ENCODE measurements at regions not wholly inside any gene's neighbourhood (a gene's known extent, or its start where the extent isn't known, plus 50 kb on each side); places are given as distances from the start of the nearest gene placed in this dataset.

DNA sequence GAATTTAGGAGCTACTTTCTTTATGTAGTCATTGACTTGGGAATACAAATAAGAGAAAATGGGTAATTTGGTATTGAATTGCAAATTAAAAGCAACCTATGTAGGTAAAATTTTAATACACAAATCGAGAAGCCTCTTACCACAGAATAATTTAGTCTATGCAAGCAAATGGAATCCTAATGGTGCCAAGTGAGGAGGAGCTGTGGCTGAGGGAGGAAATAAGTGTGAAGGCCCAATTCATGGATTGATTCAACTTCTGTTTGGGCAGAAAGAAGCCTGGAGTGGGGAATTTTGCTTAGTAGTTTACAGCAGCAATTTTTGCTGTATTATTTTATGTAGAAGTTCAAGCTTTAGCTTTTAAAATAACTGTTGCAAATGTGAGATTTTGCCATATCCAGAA is 291.9 kb downstream of the OXSM start:
- TF ChIP-seq TBL1XR1 (IDR thresholded peaks at IDR 0.05; ENCODE audit: low read depth, low read length), result no peak
- TF ChIP-seq, protein P1, sequence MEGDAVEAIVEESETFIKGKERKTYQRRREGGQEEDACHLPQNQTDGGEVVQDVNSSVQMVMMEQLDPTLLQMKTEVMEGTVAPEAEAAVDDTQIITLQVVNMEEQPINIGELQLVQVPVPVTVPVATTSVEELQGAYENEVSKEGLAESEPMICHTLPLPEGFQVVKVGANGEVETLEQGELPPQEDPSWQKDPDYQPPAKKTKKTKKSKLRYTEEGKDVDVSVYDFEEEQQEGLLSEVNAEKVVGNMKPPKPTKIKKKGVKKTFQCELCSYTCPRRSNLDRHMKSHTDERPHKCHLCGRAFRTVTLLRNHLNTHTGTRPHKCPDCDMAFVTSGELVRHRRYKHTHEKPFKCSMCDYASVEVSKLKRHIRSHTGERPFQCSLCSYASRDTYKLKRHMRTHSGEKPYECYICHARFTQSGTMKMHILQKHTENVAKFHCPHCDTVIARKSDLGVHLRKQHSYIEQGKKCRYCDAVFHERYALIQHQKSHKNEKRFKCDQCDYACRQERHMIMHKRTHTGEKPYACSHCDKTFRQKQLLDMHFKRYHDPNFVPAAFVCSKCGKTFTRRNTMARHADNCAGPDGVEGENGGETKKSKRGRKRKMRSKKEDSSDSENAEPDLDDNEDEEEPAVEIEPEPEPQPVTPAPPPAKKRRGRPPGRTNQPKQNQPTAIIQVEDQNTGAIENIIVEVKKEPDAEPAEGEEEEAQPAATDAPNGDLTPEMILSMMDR (IDR thresholded peaks at IDR 0.05 in 2 of 3, conservative IDR thresholded peaks at IDR 0.05 in 1 of 3; ENCODE audit: control insufficient read depth in 2 of 3, extremely low read depth in 1 of 3, insufficient read depth in 1 of 3, low read depth in 3 of 3, low read length in 3 of 3), result no peak
- TF ChIP-seq ATF7 (IDR thresholded peaks at IDR 0.05; ENCODE audit: low read depth), result no peak
- TF ChIP-seq RAD21 (IDR thresholded peaks at IDR 0.05; ENCODE audit: insufficient read depth, low read depth, low read length), result no peak
- TF ChIP-seq SREBF1 (IDR thresholded peaks at IDR 0.05; ENCODE audit: low read length), result no peak
